Activated naive CD8-positive, alpha-beta T cell treated with anti-CD3 and anti-CD28 coated beads, Interleukin-2, amount 50 U/mL, for 24 hours (primary cell): ENCODE measurements at regions not wholly inside any gene's neighbourhood (a gene's known extent, or its start where the extent isn't known, plus 50 kb on each side); places are given as distances from the start of the nearest gene placed in this dataset.
"Not testable (repeated sequence)": the region's sequence is repeated elsewhere in the genome, so short reads cannot be mapped to it uniquely, and the experiment has no call there.

ENCODE experiments used
- ATAC-seq: fragments of 150-1000 bp; cut with Tn5 transposase; one replicate; pipeline ENCODE4 v1.10.0; 2021
- DNase-seq: peaks from one replicate; pipeline ENCODE4 v3.0.0; 2021
- H3K27ac Mint-ChIP-seq: one replicate; pipeline ENCODE4 v1.8.0; 2021; ENCODE audit warnings: mild to moderate bottlenecking, mixed read lengths
- H3K27me3 Mint-ChIP-seq: one replicate; pipeline ENCODE4 v1.8.0; 2021; ENCODE audit warnings: mixed read lengths
- H3K36me3 Mint-ChIP-seq: one replicate; pipeline ENCODE4 v1.8.0; 2021; ENCODE audit warnings: low read depth, mixed read lengths
- H3K4me1 Mint-ChIP-seq: one replicate; pipeline ENCODE4 v1.8.0; 2021; ENCODE audit warnings: mixed read lengths
- H3K4me3 Mint-ChIP-seq: one replicate; pipeline ENCODE4 v1.8.0; 2021; ENCODE audit warnings: mild to moderate bottlenecking, moderate library complexity, mixed read lengths
- H3K9me3 Mint-ChIP-seq: one replicate; pipeline ENCODE4 v1.8.0; 2021; ENCODE audit warnings: mixed read lengths

GRCh38 chr17:63285551-63285950 is 160.6 kb downstream of the CYB561 start:
- no peak overlapping the region for H3K27ac Mint-ChIP-seq
- H3K9me3 Mint-ChIP-seq = peaks cover 37% of the 10 kb centered on the region
- DNase-seq = no peak
- H3K36me3 Mint-ChIP-seq = peaks cover 16% of the 10 kb centered on the region
- peaks cover under 1% of the 10 kb centered on the region for H3K4me1 Mint-ChIP-seq
- no peaks in the 10 kb centered on the region for H3K27me3 Mint-ChIP-seq
- H3K4me3 Mint-ChIP-seq = no peak overlapping the region
- ATAC-seq = no peak

DNA sequence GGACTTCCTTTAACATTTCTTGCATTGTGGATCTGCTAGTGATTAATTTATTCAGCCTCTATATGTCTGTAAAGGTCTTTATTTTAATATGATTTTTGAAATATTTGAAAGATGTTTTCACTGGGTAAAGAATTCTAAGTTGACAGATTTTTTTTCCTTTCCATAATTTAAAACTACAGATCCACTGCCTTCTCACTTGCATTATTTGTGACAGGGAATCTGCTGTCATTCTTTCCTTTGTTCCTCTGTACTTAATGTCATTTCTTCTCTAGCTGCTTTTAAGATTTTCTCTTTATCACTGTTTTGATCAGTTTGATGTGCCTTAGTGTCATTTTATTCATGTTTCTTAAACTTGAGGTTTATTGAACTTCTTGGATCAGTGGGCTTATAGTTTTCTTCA is 159.9 kb downstream of the CYB561 start:
- no peak for DNase-seq
- no peak overlapping the region for H3K27ac Mint-ChIP-seq
- ATAC-seq = no peak
- H3K4me1 Mint-ChIP-seq = no peaks in the 10 kb centered on the region
- peaks cover 16% of the 10 kb centered on the region for H3K36me3 Mint-ChIP-seq
- H3K9me3 Mint-ChIP-seq = peaks cover 37% of the 10 kb centered on the region
- no peak overlapping the region for H3K4me3 Mint-ChIP-seq
- H3K27me3 Mint-ChIP-seq = no peaks in the 10 kb centered on the region

DNA sequence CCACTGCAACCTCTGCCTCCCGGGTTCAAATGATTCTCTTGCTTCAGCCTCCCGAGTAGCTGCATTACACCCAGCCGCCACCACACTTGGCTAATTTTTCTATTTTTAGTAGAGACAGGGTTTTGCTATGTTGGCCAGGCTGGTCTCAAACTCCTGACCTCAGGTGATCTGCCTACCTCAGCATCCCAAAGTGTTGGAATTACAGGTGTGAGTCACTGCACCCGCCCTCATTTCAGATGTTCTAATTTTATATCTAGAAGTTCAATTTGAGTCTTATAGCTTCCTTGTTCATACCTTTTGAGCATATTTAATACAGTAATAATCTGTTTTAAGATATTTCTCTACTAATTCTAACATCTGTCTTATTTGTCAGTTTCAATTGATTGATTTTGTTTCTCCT is 159.1 kb downstream of the CYB561 start:
- not testable (repeated sequence) for H3K27ac Mint-ChIP-seq, DNase-seq, H3K27me3 Mint-ChIP-seq, H3K4me3 Mint-ChIP-seq, H3K4me1 Mint-ChIP-seq, ATAC-seq
- Mint-ChIP-seq H3K9me3 (peaks cover 37% of the 10 kb centered on the region), H3K36me3 (peaks cover 16% of the 10 kb centered on the region)

DNA sequence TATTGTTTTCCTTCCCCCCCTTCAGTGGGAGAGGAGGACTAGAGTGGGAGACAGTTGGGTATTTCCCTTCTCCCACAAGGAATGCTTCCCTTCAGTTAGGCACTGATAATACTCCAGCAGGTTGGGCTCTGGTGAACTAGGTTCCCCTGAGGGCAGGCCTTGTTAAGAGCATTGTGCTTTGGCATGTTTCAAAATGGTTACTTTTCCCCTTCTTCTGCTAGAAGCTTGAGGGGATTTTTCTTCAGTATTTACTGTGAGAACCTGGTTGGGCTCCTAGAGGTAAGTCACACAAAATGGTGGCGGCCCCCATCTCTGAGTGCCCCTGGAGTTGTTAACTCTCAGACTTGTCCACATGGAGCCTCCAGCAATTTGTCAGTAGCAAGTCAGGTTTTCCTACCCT is 156.2 kb downstream of the CYB561 start:
- Mint-ChIP-seq H3K27ac (no peak overlapping the region), H3K27me3 (no peaks in the 10 kb centered on the region), H3K4me1 (no peaks in the 10 kb centered on the region), H3K4me3 (no peak overlapping the region), H3K9me3 (peaks cover 20% of the 10 kb centered on the region), H3K36me3 (peaks cover 13% of the 10 kb centered on the region)
- ATAC-seq = no peak
- DNase-seq = no peak

GRCh38 chr17:63290351-63290750 is 155.8 kb downstream of the CYB561 start:
- peaks cover 15% of the 10 kb centered on the region for H3K9me3 Mint-ChIP-seq
- no peaks in the 10 kb centered on the region for H3K27me3 Mint-ChIP-seq
- peaks cover 9% of the 10 kb centered on the region for H3K36me3 Mint-ChIP-seq
- no peak overlapping the region for H3K27ac Mint-ChIP-seq
- DNase-seq (no peak), ATAC-seq (no peak)
- H3K4me3 Mint-ChIP-seq = no peak overlapping the region
- H3K4me1 Mint-ChIP-seq = peaks cover 2% of the 10 kb centered on the region

- ATAC-seq = no peak
These were observed 155.3 kb downstream of the CYB561 start for GRCh38 chr17:63290784-63291183.

DNA sequence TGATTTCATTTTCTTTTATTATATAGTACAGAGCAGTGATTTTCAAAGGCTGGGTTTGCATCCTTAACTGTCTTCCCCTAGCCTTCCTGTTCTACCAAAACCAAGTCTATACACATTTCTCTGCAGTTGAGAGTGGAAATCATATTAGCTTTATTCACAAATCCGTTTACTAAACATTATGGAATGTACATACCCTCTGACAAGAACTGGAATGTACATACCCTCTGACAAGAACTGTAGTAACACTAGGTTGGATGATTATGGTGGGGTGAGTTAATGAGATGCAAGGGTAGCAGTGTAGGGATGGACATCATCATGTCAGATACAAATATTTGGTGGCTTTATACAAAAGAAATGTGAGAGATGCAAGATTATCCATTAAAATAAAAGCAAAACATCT is 154.8 kb downstream of the CYB561 start:
- ATAC-seq (no peak), DNase-seq (no peak)
- Mint-ChIP-seq H3K4me1 (peaks cover 10% of the 10 kb centered on the region), H3K27me3 (no peaks in the 10 kb centered on the region), H3K36me3 (peaks cover 11% of the 10 kb centered on the region), H3K27ac (no peak overlapping the region), H3K9me3 (peaks cover 15% of the 10 kb centered on the region), H3K4me3 (no peak overlapping the region)

More at GRCh38 chr17:63290784-63291183, 155.3 kb downstream of the CYB561 start:
- no peaks in the 10 kb centered on the region for H3K27me3 Mint-ChIP-seq
- no peak for DNase-seq
- H3K36me3 Mint-ChIP-seq = peaks cover 8% of the 10 kb centered on the region
- H3K4me1 Mint-ChIP-seq = peaks cover 5% of the 10 kb centered on the region
- H3K27ac Mint-ChIP-seq = no peak overlapping the region
- H3K4me3 Mint-ChIP-seq = no peak overlapping the region
- H3K9me3 Mint-ChIP-seq = peaks cover 12% of the 10 kb centered on the region

DNA sequence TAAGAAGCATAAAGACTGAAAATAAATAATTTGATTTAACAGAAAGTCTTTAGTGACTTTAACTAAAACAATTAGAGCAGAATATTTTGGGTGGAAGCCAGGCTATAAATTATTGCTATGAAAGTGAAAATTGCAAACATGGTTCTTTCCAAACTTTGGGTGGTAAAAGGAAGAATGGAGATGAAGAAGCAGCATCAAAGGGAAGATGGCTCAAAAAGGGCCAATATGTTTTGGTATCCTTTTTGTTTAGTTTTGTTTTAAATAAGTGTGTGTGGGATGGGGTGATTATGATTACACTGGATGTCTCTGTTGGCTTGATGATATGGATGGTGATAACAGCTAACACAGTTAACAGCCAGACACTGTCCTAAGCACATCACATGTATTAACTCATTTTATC is 153.7 kb downstream of the CYB561 start:
- Mint-ChIP-seq H3K4me3 (no peak overlapping the region), H3K36me3 (peaks cover 12% of the 10 kb centered on the region), H3K27me3 (no peaks in the 10 kb centered on the region), H3K9me3 (peaks cover 19% of the 10 kb centered on the region), H3K4me1 (peaks cover 12% of the 10 kb centered on the region), H3K27ac (no peak overlapping the region)
- ATAC-seq = no peak
- DNase-seq = no peak

- Mint-ChIP-seq H3K9me3 (peaks cover 20% of the 10 kb centered on the region), H3K4me3 (no peak overlapping the region), H3K27me3 (no peaks in the 10 kb centered on the region), H3K27ac (no peak overlapping the region), H3K36me3 (peaks cover 10% of the 10 kb centered on the region), H3K4me1 (peaks cover 12% of the 10 kb centered on the region)
- ATAC-seq (no peak), DNase-seq (no peak)
These were observed 152.6 kb downstream of the CYB561 start for GRCh38 chr17:63293323-63294075.

DNA sequence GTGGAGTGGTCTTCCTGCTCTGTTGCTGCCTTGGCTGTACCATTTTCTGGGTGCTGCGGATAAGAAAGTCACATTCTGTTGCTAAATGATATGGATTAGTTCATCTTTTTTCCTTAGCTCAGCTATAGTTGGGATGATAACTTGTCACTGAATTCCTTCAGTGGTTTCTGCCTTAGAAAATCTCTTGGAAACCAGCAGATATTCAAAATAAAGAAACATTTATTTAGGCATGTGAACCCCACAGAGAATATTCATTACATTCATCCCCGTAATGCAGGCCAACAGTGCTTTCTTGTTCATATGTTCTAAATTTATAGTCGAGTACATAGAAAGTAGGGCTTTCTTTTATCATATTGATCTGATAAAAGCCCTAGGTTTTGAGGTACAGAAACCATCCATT is 151.3 kb downstream of the CYB561 start:
- H3K4me1 Mint-ChIP-seq = peaks cover 12% of the 10 kb centered on the region
- no peak overlapping the region for H3K4me3 Mint-ChIP-seq
- H3K9me3 Mint-ChIP-seq = peaks cover 31% of the 10 kb centered on the region
- ATAC-seq (no peak), DNase-seq (no peak)
- H3K27me3 Mint-ChIP-seq = no peaks in the 10 kb centered on the region
- peaks cover 10% of the 10 kb centered on the region for H3K36me3 Mint-ChIP-seq
- H3K27ac Mint-ChIP-seq = no peak overlapping the region

DNA sequence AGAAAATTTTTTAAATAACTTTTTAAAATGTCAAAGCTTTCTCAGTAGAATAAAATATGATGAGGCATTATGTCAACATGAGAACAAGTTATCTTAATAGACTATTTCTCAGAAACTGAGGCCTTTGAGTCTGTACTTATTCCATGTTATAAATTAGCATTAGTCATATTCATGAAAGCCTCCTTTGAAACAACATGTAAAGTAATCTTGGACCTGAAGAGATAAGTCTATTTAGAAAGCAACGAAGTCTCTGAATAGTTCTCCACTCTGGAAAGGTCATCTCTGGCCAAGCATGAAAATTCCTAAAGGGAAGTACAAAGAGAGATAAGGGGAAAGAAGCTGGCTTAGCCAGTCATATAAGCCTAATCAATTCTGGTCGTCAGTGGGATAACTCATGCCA is 150.8 kb downstream of the CYB561 start:
- ATAC-seq = no peak
- Mint-ChIP-seq H3K36me3 (peaks cover 10% of the 10 kb centered on the region), H3K9me3 (peaks cover 31% of the 10 kb centered on the region), H3K27me3 (no peaks in the 10 kb centered on the region), H3K4me1 (peaks cover 12% of the 10 kb centered on the region), H3K4me3 (no peak overlapping the region), H3K27ac (no peak overlapping the region)
- no peak for DNase-seq

GRCh38 chr17:63295839-63296590 is 150.1 kb downstream of the CYB561 start:
- peaks cover 12% of the 10 kb centered on the region for H3K4me1 Mint-ChIP-seq
- no peaks in the 10 kb centered on the region for H3K27me3 Mint-ChIP-seq
- ATAC-seq = no peak
- peaks cover 31% of the 10 kb centered on the region for H3K9me3 Mint-ChIP-seq
- H3K27ac Mint-ChIP-seq = no peak overlapping the region
- H3K4me3 Mint-ChIP-seq = no peak overlapping the region
- peaks cover 10% of the 10 kb centered on the region for H3K36me3 Mint-ChIP-seq
- no peak for DNase-seq

DNA sequence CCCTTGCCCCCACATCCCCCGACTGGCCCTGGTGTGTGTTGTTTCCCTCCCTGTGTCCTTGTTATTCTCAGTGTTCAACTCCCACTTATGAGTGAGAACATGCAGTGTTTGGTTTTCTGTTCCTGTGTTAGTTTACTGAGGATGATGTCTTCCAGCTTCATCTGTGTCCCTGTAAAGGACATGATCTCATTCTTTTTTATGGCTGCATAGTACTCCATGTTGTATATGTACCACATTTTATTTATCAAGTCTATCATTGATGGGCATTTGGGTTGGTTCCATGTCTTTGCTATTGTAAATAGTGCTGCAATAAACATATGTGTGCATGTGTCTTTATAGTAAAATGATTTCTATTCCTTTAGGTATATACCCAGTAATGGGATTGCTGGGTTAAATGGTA is 147.2 kb downstream of the CYB561 start:
- DNase-seq, H3K4me3 Mint-ChIP-seq, H3K27me3 Mint-ChIP-seq, ATAC-seq, H3K27ac Mint-ChIP-seq: not testable (repeated sequence)
- Mint-ChIP-seq H3K36me3 (peaks cover 14% of the 10 kb centered on the region), H3K4me1 (peaks cover 12% of the 10 kb centered on the region), H3K9me3 (peaks cover 47% of the 10 kb centered on the region)

GRCh38 chr17:63304704-63305261 is 141.3 kb downstream of the CYB561 start:
- H3K9me3 Mint-ChIP-seq = peaks cover 22% of the 10 kb centered on the region
- no peaks in the 10 kb centered on the region for H3K27me3 Mint-ChIP-seq
- H3K4me1 Mint-ChIP-seq = no peaks in the 10 kb centered on the region
- ATAC-seq (no peak), DNase-seq (no peak)
- H3K36me3 Mint-ChIP-seq = peaks cover 4% of the 10 kb centered on the region
- no peak overlapping the region for H3K4me3 Mint-ChIP-seq
- H3K27ac Mint-ChIP-seq = no peak overlapping the region

- Mint-ChIP-seq H3K9me3 (peaks cover 22% of the 10 kb centered on the region), H3K27ac (no peak overlapping the region), H3K4me3 (no peak overlapping the region), H3K36me3 (peaks cover 4% of the 10 kb centered on the region), H3K4me1 (no peaks in the 10 kb centered on the region), H3K27me3 (no peaks in the 10 kb centered on the region)
- DNase-seq (no peak), ATAC-seq (no peak)
These were observed 140.2 kb downstream of the CYB561 start for GRCh38 chr17:63305857-63306256.
